OCI-LY3 (cell line): ENCODE measurements at regions not wholly inside any gene's neighbourhood (a gene's known extent, or its start where the extent isn't known, plus 50 kb on each side); places are given as distances from the start of the nearest gene placed in this dataset.

Experiments
- H2AFZ ChIP-seq: fragments of 200-600, 300-600 bp; shearing (Covaris generic); 2 replicates; pipeline ENCODE4 v1.6.0; 2014; ENCODE audit warnings: antibody characterized with exemption, low read depth, low read length
- H3K27ac ChIP-seq: fragments of 200-600, 300-600 bp; sonication (generic); 2 replicates; pipeline ENCODE4 v1.5.1; 2014; ENCODE audit warnings: mild to moderate bottlenecking, low read length, moderate library complexity, mixed read lengths
- H3K27me3 ChIP-seq: fragments of 200-600, 300-600 bp; sonication (generic); 2 replicates; pipeline ENCODE4 v1.6.1; 2014; ENCODE audit warnings: low read depth, low read length, mixed read lengths
- H3K36me3 ChIP-seq: fragments of 200-600, 300-600 bp; sonication (generic); replicated peaks from 2 replicates; pipeline ENCODE3; 2014; ENCODE audit warnings: low read depth, low read length, mixed read lengths
- H3K4me1 ChIP-seq: fragments of 300-600, 200-600 bp; sonication (generic); 2 replicates; pipeline ENCODE4 v1.6.1; 2014; ENCODE audit warnings: low read length, mixed read lengths
- H3K4me2 ChIP-seq: fragments of 200-600, 300-600 bp; sonication (generic); 2 replicates; pipeline ENCODE4 v1.6.1; 2014; ENCODE audit warnings: low read length, mixed read lengths
- H3K4me3 ChIP-seq: fragments of 300-600, 200-600 bp; sonication (generic); 2 replicates; pipeline ENCODE4 v1.5.1; 2014; ENCODE audit warnings: antibody characterized with exemption, mild to moderate bottlenecking, low read length, moderate library complexity
- H3K79me2 ChIP-seq: fragments of 300-600, 200-600 bp; shearing (Covaris generic); 2 replicates; pipeline ENCODE4 v1.6.1; 2014; ENCODE audit warnings: mild to moderate bottlenecking, low read length, mixed read lengths
- H3K9ac ChIP-seq: fragments of 300-600, 200-600 bp; shearing (Covaris generic); 2 replicates; pipeline ENCODE4 v1.6.0; 2014; ENCODE audit warnings: mild to moderate bottlenecking, low read length, moderate library complexity
- H3K9me3 ChIP-seq: fragments of 200-600, 300-600 bp; shearing (Covaris generic); 2 replicates; pipeline ENCODE4 v1.6.1; 2014; ENCODE audit warnings: low read length, mixed read lengths; ENCODE audit not compliant: insufficient read depth
- H4K20me1 ChIP-seq: fragments of 200-600, 300-600 bp; sonication (generic); 2 replicates; pipeline ENCODE4 v1.6.1; 2016; ENCODE audit warnings: low read length, mixed read lengths; ENCODE audit not compliant: insufficient read depth
- EZH2phosphoT487 ChIP-seq: fragments of 200-600 bp; shearing (Covaris generic); IDR thresholded peaks from 2 replicates; pipeline ENCODE4 v1.6.1; 2018; ENCODE audit warnings: antibody characterized with exemption, mixed run types, low read depth
- TF ChIP-seq, protein P1 (sequence below): fragments of 200-600, 300-600 bp; sonication (generic); IDR thresholded peaks from 2 replicates; pipeline ENCODE4 v1.5.1; 2014; ENCODE audit warnings: antibody characterized with exemption, low read length, low read depth

DNA sequence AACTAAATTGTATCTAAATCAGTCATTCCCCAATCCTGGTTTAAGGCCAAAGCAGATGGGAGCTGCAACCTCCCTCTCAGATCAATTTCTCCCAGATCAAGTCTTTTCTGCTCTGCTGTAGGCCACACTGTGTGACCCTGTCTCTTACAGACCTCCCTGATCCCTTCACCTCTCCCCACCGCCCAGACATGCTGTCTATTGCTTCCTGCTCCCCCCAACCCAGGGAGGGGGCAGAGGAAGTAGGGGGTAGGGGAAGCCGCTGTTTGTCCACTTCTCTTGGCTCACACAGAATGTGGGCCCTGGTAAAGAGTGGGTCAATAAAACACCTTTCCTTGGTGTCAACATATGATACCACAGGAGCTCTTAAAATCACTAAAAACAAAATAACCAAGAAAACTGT, 226.3 kb downstream of the ENC1 start:
- Histone ChIP-seq H3K4me2 (no peak overlapping the region), H2AFZ (no peak overlapping the region), H3K9me3 (no peaks in the 10 kb centered on the region), H4K20me1 (no peaks in the 10 kb centered on the region), H3K36me3 (no peaks in the 10 kb centered on the region), H3K9ac (no peak overlapping the region), H3K27me3 (no peaks in the 10 kb centered on the region), H3K27ac (no peak overlapping the region), H3K4me3 (no peak overlapping the region), H3K4me1 (no peaks in the 10 kb centered on the region), H3K79me2 (no peaks in the 10 kb centered on the region)
- TF ChIP-seq EZH2phosphoT487: no peak
- TF ChIP-seq, protein P1, sequence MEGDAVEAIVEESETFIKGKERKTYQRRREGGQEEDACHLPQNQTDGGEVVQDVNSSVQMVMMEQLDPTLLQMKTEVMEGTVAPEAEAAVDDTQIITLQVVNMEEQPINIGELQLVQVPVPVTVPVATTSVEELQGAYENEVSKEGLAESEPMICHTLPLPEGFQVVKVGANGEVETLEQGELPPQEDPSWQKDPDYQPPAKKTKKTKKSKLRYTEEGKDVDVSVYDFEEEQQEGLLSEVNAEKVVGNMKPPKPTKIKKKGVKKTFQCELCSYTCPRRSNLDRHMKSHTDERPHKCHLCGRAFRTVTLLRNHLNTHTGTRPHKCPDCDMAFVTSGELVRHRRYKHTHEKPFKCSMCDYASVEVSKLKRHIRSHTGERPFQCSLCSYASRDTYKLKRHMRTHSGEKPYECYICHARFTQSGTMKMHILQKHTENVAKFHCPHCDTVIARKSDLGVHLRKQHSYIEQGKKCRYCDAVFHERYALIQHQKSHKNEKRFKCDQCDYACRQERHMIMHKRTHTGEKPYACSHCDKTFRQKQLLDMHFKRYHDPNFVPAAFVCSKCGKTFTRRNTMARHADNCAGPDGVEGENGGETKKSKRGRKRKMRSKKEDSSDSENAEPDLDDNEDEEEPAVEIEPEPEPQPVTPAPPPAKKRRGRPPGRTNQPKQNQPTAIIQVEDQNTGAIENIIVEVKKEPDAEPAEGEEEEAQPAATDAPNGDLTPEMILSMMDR: no peak

DNA sequence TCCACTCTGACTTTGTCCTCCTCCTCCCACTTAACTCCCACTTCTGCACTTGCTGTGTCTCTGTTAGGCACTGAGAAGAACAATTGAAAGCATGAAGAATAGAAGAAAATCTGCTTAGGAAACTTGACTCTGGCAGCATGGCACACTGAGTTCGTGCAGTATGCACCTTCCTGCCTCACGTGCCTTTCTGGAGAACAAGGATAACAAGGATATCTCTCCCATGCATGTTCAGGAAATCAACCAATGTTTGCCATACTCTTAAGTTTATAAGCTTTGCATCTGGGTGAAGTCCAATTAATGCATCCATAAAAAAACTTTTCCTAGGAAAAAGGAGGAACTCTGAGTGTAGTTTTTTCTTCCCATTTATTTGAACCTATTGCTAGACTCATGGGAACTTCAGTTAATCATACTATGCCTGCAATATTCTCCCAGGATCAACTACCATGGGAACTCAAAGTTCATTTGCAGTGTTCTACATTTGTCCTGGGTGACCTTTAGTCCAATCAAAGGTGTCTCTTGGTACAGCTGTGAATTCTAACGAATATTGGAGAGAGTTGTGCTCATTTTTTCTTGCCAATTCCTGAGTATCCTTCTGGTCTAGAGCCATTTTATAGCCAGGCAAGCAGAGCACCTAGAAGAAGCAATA, 227.0 kb downstream of the ENC1 start:
- H3K4me2 ChIP-seq: no peak overlapping the region
- no peaks in the 10 kb centered on the region for H3K36me3 ChIP-seq
- no peak overlapping the region for H2AFZ ChIP-seq
- TF ChIP-seq, protein P1: no peak
- TF ChIP-seq EZH2phosphoT487: no peak
- H3K4me3 ChIP-seq: no peak overlapping the region
- no peak overlapping the region for H3K9ac ChIP-seq
- H3K79me2 ChIP-seq: no peaks in the 10 kb centered on the region
- no peaks in the 10 kb centered on the region for H4K20me1 ChIP-seq
- no peaks in the 10 kb centered on the region for H3K9me3 ChIP-seq
- H3K4me1 ChIP-seq: no peaks in the 10 kb centered on the region
- no peaks in the 10 kb centered on the region for H3K27me3 ChIP-seq
- H3K27ac ChIP-seq: no peak overlapping the region

DNA sequence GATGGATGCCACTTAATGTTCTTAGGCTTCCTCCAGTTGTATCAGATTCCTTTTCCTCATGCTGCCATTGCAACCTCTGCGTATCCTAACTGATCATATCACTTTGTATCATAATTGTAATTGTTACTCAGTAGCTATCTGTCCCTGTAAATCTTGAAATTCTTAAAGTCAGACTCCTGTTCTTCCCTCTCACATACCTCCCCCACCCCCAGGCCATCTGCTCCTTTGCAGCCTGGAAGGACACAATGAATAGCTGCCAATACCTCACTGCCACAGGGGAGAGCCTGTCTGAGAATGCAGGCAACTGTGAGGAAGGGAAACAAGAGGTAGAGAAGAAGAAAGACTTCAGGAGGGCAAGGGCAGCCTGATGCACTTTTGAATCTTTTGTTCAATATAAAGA, 228.5 kb downstream of the ENC1 start:
- Histone ChIP-seq H2AFZ (no peak overlapping the region), H3K9me3 (no peaks in the 10 kb centered on the region), H3K4me3 (no peak overlapping the region)

DNA sequence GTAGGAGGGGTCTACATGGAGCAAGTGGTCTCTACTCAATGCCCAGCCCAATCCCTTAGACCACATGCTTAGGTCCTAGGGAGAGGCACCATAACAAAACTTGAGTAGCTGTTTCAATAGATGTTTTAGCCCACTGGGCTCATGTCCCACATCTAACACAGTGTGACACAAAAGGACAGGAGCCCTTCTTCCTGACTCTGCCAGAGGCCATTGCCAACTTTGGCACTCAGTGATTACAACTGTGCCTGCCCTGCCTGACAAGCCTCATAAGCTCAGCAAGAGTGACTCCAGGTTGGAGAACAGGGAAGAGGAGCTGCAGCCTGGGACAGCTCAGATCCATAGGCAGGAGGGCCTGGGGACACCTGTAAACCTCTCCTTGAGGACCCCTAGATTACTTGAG, 230.8 kb downstream of the ENC1 start:
- Histone ChIP-seq H3K4me1 (no peaks in the 10 kb centered on the region), H3K9ac (no peak overlapping the region), H3K79me2 (no peaks in the 10 kb centered on the region), H3K27ac (no peak overlapping the region), H3K4me3 (no peak overlapping the region), H2AFZ (no peak overlapping the region), H3K27me3 (peaks cover 9% of the 10 kb centered on the region; the same call in 1 of the 2 replicates), H3K9me3 (no peaks in the 10 kb centered on the region), H3K36me3 (no peaks in the 10 kb centered on the region), H3K4me2 (no peak overlapping the region), H4K20me1 (no peaks in the 10 kb centered on the region)
- TF ChIP-seq, protein P1: no peak
- TF ChIP-seq EZH2phosphoT487: no peak

More for the DNA sequence above, 228.5 kb downstream of the ENC1 start:
- TF ChIP-seq, protein P1: no peak
- TF ChIP-seq EZH2phosphoT487: no peak
- Histone ChIP-seq H3K27me3 (peaks cover 7% of the 10 kb centered on the region; the same call in 1 of the 2 replicates), H3K4me1 (no peaks in the 10 kb centered on the region), H4K20me1 (no peaks in the 10 kb centered on the region), H3K9ac (no peak overlapping the region), H3K4me2 (no peak overlapping the region), H3K79me2 (no peaks in the 10 kb centered on the region), H3K36me3 (no peaks in the 10 kb centered on the region), H3K27ac (no peak overlapping the region)
